Astrocyte of the cerebellum (primary cell): ENCODE measurements at regions not wholly inside any gene's neighbourhood (a gene's known extent, or its start where the extent isn't known, plus 50 kb on each side); places are given as distances from the start of the nearest gene placed in this dataset.

Source experiments
- DNase-seq: peaks from one replicate; pipeline ENCODE4 v3.0.0-alpha.2; 2011; ENCODE audit warnings: low read depth
- H3K4me3 ChIP-seq: 2 replicates; pipeline ENCODE4 v1.5.1; 2011; ENCODE audit warnings: mild to moderate bottlenecking, low read depth, low read length, moderate library complexity
- CTCF ChIP-seq: IDR thresholded peaks from 2 replicates; pipeline ENCODE4 v1.5.1; 2012; ENCODE audit warnings: low read length, low read depth, moderate library complexity, mild to moderate bottlenecking; ENCODE audit errors: missing control alignments
- in situ Hi-C: cut with HindIII; loops from 2 replicates; pipeline ENCODE4 v1.10.0; 2017; ENCODE audit warnings: low sequenced_read_pairs

GRCh38 chr2:217709478-217710210 lies 293.2 kb downstream of the TNS1 start:
- in situ Hi-C loops = no loop called here
- no peak for TF ChIP-seq CTCF
- no peak overlapping the region for H3K4me3 ChIP-seq
- no peak for DNase-seq

- in situ Hi-C loops = no loop called here
- no peak overlapping the region for H3K4me3 ChIP-seq
- TF ChIP-seq CTCF = no peak
- DNase-seq = no peak
Observed at GRCh38 chr2:217707131-217707611, 295.6 kb downstream of the TNS1 start.

GRCh38 chr2:217706513-217706912 lies 296.3 kb downstream of the TNS1 start:
- H3K4me3 ChIP-seq = no peak overlapping the region
- no peak for TF ChIP-seq CTCF
- DNase-seq = no peak
- in situ Hi-C loops = no loop called here

GRCh38 chr2:217706095-217706494 lies 296.7 kb downstream of the TNS1 start:
- in situ Hi-C loops = no loop called here
- no peak for DNase-seq
- no peak for TF ChIP-seq CTCF
- H3K4me3 ChIP-seq = no peak overlapping the region

- in situ Hi-C loops = no loop called here
Observed at GRCh38 chr2:217705461-217705860, 297.3 kb downstream of the TNS1 start.

GRCh38 chr2:217703999-217704398 lies 298.8 kb downstream of the TNS1 start:
- no peak overlapping the region for H3K4me3 ChIP-seq
- in situ Hi-C loops = no loop called here
- DNase-seq = no peak
- TF ChIP-seq CTCF = no peak

More at GRCh38 chr2:217705461-217705860, 297.3 kb downstream of the TNS1 start:
- DNase-seq = no peak
- no peak for TF ChIP-seq CTCF
- H3K4me3 ChIP-seq = no peak overlapping the region
